HepG2 (cell line): ENCODE measurements at regions not wholly inside any gene's neighbourhood (a gene's known extent, or its start where the extent isn't known, plus 50 kb on each side); places are given as distances from the start of the nearest gene placed in this dataset.

Source experiments
- CTCF ChIP-seq: sonication (generic); formaldehyde crosslinking; IDR thresholded peaks from 2 replicates; pipeline ENCODE4 v1.5.0; 2020; ENCODE audit warnings: mild to moderate bottlenecking, missing genetic modification reagents, moderate library complexity
- HBP1 ChIP-seq: IDR thresholded peaks from 2 replicates; pipeline ENCODE4 v1.6.1; 2016; ENCODE audit warnings: low read depth, control low read depth
- HCFC1 ChIP-seq: fragments of 150-350 bp; IDR thresholded peaks from 2 replicates; pipeline ENCODE4 v1.6.1; 2014; ENCODE audit warnings: low read depth, low read length
- HDAC2 ChIP-seq: sonication (generic); formaldehyde crosslinking; IDR thresholded peaks from 2 replicates; pipeline ENCODE4 v1.4.0; 2020; ENCODE audit warnings: missing genetic modification reagents
- JUND ChIP-seq: sonication (generic); formaldehyde crosslinking; IDR thresholded peaks from 2 replicates; pipeline ENCODE4 v1.8.0; 2022; ENCODE audit warnings: mild to moderate bottlenecking, missing genetic modification reagents
- MTA3 ChIP-seq: sonication (generic); formaldehyde crosslinking; IDR thresholded peaks from 2 replicates; pipeline ENCODE4 v1.4.0; 2020; ENCODE audit warnings: missing genetic modification reagents
- NFATC3 ChIP-seq: sonication (generic); formaldehyde crosslinking; IDR thresholded peaks from 2 replicates; pipeline ENCODE4 v1.5.1; 2020; ENCODE audit warnings: mild to moderate bottlenecking, missing genetic modification reagents
- NFE2L1 ChIP-seq: sonication (generic); formaldehyde crosslinking; IDR thresholded peaks from 2 replicates; pipeline ENCODE4 v1.4.0; 2020; ENCODE audit warnings: missing genetic modification reagents, mild to moderate bottlenecking, borderline replicate concordance
- YY1 ChIP-seq: IDR thresholded peaks from 2 replicates; pipeline ENCODE4 v1.6.1; 2011; ENCODE audit warnings: low read length, low read depth, moderate library complexity, mild to moderate bottlenecking; ENCODE audit not compliant: insufficient read depth, insufficient replicate concordance

DNA sequence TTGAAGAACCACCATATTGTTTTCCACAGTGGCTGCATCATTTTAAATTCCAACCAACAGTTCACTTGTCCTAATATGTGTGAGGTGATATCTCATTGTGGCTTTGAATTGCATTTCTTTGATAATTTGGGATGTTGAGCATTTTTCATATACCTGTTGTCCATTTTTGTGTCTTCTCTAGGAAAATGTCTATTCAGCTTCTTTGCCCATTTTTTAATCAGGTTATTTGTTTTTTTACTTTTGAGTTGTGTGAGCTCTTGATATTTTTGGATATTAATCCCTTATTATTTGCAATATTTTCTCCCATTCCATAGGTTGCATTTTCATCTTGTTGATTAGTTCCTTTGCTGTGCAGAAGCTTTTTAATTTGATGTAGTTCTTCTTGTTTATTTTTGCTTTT is 95.1 kb upstream of the CCDC71L start:
- TF ChIP-seq MTA3 (no peak), JUND (CRISPR knock-in tag) (no peak), NFE2L1 (CRISPR knock-in tag) (no peak), CTCF (CRISPR knock-in tag) (no peak), NFATC3 (CRISPR knock-in tag) (no peak), HDAC2 (CRISPR knock-in tag) (no peak), HBP1 (CRISPR knock-in tag) (no peak), YY1 (no peak), HCFC1 (no peak)
